Esophagus mucosa (tissue), 1 donor: ENCODE measurements at regions not wholly inside any gene's neighbourhood (a gene's known extent, or its start where the extent isn't known, plus 50 kb on each side); places are given as distances from the start of the nearest gene placed in this dataset.
A peak's percentile ranks its signal among the peaks of the same experiment; 100 is the strongest.
"Not testable (repeated sequence)": the region's sequence is repeated elsewhere in the genome, so short reads cannot be mapped to it uniquely, and the experiment has no call there.

Source experiments
- ATAC-seq: fragments of 200-7000 bp; cut with Tn5 transposase; one replicate; pipeline ENCODE4 v1.9.1; 2020
- donor health status: DM: yes; HTN: yes; CAD: no.

DNA sequence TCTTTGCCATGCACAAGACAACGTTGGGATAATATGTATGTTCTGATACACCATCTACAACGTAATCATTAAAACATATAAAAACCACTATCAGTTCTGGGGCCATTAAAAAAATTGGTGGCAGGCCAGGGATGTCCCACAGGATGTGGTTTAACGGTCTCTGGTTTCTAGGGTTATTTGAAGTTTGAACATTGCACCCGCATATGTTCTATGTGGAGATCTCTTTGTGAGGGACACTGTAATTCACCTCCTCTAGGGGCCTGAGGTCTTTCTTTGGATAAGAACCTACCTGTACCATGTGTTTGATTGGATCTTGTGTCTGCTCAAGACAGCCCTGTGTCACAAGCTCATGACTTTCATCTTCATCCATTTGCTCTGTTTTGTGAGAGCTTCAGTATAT is 73.2 kb downstream of the GGTLC2 start:
- no peak for ATAC-seq

DNA sequence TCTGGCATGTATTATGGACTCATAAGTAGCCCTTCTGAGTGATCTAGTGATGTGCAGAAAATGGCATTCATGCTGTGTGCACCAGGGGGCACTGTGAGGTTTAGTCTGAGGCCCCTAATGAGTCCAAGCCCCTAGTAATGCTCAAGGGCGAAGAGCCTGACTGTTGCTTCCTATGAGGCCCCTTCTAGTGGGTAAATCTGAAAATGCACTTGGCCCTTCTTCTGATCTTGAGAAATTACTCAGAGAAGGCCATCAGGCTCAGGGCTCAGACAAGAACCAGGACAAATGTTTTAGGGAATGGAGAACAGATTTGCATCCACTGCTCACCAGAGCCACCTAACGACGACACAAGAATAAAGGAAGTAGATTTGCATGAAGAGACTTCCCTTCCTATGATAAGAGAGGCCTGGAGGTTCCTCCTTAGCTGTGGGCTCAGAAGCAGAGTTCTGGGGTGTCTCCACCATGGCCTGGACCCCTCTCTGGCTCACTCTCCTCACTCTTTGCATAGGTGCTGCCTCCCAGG is 75.8 kb downstream of the GGTLC2 start:
- ATAC-seq = peak; percentile 51

DNA sequence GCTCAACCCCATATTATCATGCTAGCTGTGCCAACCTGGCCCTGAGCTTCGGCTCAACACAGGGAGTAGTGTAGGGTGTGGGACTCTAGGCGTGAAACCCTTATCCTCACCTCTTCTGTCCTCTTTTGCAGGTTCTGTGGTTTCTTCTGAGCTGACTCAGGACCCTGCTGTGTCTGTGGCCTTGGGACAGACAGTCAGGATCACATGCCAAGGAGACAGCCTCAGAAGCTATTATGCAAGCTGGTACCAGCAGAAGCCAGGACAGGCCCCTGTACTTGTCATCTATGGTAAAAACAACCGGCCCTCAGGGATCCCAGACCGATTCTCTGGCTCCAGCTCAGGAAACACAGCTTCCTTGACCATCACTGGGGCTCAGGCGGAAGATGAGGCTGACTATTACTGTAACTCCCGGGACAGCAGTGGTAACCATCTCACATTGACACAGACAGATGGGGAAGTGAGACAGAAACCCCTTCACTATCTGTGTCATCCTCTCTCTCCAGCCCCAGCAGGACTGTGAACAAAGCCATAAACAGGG is 76.4 kb downstream of the GGTLC2 start:
- peak; percentile 47 for ATAC-seq

DNA sequence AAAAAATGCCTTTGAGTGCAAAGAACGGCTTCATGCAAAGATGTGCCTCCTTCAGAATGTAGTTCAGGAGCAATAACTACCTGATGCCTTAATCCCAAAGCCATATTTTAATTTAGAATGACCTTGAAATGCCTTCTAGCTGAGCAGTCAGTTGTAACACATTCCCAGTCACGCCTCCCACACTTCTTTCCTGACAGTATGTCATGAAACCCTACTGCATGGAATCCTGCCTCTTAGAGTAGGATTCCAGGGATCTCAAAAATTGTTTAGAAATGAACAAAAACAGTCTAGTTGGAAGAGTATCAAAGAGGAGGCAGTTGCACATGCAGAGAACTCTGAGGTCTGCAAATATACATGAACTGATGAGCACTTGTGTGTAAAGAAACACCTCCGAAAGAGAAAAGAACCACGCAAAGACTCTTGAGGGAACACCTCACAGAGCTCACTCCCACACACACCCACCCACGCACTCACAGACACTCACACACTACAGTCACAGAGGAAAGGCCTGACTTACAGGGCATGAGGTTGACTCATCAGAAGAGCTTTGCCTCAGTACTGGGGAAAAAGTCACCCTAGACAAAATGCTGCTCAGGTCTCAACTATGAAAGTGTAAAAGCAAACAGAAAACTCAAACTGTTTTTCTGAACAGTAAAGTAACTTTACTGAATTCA is 77.4 kb downstream of the GGTLC2 start:
- peak; percentile 74 for ATAC-seq

DNA sequence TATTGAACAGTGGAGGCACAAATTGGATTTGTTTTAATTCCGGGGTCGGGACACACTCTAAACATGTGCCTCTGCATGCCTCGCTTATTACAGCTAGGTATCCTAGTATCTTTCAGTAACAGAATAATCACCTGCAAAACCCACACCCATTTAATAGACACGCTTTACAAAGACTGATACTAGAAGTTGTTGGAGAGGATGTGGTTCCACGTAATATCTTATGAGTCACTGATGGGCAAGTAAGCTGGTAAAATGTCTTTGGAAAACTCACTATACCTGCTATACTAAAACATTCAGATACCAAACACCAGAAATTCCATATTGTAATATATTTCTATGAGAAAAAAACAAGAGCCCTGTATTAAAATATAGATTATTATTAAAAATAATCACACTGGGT is 84.0 kb downstream of the GGTLC2 start:
- ATAC-seq = no peak

DNA sequence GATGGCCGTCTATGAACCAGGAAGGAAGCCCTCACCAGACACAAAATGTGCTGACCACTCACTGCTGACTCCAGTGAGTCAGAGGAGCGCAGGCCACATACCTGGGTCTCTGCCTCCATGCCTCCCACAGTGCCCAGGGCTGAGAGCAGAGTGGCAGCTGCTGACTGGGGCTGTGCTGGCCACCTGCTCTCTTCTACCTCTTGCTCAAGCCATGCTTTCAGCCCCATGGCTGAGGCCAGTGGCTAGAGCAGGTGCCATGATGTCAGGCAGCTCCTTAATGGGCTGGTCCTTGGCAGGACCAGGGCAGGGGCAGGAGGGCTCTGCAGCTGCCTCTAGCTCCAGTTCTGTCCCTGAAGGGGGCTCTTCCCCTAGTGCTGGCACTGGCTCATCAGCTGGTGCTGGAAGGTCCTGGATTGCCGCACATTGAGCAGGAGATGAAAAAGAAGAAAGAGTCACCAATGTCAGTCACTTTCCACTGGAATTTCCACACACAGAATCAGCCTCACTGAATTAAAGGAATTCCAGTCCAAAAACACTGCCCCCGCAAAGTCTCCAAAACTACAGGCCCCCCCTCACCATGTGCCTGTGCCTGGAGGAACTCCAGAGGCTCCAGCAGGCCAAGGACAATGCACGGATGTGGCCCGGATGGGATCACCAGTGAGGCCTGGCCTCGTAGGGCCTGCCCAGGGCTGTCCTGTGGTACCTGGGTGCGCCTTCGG is 86.4 kb downstream of the GGTLC2 start:
- ATAC-seq = peak; percentile 22

DNA sequence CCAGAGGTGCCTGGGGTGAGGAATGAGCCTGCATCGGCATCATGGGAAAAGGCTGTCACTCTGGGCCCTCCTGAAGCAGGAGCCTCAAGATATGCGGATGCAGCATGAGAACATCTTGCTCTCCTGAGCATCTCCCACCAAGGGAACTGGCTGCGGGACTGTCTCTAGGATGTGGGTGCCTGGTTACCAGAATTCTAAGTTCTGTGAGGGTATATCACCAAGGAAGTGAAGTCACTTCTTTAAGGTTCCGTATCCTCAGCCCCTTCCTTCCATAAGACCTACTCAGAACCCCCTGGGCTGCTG is 86.9 kb downstream of the GGTLC2 start:
- ATAC-seq = no peak

DNA sequence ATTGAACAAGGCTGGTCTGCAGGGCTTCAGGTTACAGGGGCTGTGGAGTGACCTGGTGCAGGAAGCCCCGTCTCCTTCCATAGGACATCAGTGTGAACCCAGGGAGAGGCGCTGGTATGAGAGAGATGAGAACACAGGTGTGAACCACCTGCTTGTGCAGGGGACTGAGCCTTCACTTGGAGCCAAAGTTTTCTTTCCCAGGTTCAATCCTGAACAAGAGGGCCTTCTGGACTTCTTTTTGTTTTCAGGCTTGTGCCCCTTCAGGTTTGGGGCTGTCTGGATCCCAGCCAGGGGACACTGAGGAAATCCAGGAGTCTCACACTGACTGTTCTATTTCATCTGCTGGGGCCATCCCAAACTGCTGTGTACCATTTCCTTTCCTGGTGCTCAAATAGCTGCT is 88.6 kb downstream of the GGTLC2 start:
- not testable (repeated sequence) for ATAC-seq

DNA sequence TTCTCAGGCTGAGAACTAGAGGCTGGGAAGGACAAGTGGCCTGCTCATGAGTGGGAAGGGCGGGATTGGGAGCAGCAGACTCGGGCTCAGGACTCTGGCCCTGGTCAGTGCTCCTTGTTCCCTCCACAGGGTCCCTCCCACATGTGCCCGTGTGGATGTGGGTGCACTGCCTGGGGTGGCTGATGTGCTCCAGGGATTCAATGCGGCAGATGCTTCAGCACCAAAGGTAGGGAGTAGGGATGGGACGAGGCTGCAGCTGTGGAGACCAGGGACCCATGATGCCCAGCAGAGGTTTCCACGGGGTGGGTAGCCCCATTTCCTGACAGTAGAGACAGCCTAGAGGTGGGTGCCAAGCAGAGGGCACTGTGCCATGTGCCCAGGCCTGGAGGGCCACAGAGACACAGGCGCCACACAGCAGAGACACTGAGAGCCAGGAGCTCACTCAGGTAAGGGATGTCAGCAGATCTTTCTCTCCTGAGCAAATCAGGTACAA is 89.5 kb downstream of the GGTLC2 start:
- no peak for ATAC-seq

DNA sequence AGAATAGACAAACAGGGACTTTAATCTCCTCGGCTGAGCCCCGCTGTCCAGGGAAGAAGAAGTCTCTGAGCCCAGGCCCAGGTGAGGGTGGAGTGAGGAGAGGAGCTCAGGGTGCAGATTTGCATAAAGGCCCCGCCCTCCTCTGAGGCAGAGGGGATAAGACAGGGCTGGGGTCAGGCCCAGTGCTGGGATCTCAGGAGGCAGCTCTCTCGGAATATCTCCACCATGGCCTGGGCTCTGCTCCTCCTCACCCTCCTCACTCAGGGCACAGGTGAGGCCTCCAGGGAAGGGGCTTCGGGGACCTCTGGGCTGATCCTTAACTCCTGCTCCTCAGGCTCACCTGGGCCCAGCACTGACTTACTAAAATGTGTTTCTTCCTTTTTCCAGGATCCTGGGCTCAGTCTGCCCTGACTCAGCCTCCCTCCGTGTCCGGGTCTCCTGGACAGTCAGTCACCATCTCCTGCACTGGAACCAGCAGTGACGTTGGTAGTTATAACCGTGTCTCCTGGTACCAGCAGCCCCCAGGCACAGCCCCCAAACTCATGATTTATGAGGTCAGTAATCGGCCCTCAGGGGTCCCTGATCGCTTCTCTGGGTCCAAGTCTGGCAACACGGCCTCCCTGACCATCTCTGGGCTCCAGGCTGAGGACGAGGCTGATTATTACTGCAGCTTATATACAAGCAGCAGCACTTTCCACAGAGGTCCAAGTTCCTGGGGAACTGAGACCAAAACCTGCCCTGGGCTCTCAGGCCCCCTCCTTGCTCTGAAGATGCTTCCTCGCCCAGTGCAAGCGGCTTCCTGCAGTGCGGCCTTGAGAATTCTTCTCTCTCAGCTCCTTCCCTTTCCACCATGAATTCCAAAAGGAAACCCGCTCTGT is 90.2 kb downstream of the GGTLC2 start:
- not testable (repeated sequence) for ATAC-seq

DNA sequence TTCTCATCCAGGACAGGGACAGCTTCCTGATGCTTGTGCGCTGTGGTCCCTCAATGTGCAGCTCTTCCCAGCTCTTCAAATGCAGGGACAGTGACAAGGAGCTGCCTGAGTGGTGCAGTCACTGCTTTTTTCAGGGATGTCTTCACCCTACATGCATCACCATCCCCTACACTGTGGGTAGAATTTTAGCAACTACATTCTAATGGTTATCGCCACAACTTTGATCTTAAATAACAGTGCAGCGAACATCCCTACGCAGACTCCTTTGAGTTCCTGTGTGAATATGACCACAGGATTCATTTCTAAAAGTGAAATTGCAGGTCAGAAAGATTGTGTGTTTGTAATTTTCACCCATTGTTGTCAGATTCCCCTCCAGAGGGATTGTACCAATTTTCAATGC is 90.9 kb downstream of the GGTLC2 start:
- ATAC-seq = not testable (repeated sequence)

DNA sequence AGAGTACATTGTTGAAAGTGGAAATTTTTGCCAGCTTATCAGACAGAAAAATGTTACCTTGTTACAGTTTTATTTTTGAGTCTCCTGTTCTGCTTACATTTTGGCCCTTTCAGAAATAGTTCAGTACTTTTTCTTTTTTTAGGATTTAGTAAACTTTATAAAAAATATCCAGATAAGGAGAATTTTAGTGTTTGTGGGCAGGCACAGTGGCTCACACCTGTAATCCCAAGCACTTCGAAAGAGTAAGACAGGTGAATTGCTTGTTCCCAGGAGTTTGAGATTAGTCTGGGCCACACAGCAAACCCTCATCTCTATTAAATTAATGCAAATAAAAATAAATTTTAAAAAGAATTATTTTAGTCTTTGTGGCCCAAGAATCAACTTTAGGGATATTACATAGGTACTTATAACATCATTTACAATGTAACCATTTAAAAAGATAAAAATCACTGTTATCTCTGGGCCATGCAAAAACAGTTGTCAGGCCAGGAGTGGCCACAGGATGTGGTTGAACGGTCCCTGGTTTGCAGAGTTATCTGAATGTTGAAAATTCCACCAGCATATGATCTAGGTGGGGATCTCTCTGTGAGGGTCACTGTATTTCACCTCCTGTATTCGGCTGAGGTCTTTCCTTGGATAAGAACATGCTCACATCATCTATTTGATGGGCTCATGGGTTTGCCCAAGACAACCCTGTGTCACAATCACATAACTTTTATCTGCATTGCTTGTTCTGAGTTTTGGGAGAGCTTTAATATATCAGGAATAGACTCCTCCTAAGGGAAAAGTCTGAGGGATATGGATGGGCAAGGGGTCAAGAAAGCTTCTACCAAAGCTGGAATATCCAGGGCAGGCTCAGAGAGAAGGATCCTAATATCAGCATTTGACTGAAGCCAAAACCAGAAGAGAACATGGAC is 91.5 kb downstream of the GGTLC2 start:
- no peak for ATAC-seq

DNA sequence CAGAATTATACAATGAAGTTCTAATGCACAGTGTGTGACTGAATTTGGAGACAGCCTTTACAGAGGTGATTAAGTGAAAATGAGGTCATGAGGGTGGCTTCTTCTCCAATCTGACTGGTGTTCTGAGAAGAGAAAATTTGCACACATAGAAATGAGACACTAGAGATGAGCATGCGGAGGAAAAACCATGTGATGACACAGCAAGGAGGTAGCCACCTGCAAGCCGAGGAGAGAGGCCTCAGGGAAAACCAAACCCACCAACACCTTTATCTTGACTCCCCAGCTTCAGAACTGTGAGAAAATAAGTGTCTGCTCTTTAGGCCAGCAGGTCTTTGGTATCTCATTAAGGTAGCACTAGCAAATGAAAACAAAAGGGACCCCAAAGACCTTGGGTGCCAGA is 93.2 kb downstream of the GGTLC2 start:
- ATAC-seq = no peak

DNA sequence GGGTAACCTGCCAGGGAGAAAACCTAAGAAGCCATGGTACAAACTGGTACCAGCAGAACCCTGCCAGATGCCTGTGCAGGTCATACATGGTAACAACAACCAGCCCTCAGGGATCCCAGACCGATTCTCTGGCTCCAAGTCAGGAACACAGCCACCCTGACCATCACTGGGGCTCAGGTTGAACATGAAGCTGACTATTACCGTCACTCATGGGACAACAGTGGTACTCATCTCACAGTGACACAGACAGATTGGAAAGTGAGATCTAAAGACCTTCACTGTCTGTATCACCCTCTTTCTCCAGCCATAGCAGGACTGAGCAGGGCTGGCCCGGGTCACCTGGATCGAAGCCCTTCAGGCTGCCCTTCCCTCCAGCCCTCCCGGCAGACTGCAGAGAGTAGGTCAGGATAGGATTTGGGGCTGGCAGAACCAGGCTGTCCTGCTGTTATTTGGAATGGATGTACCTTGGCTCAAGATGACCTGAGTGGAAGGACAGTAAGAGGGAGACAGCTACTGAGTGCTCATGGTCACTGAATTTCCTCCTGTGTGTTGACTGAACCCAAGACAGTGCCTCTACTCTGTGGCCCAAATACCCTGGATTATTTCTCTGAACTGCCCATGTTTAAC is 94.7 kb downstream of the GGTLC2 start:
- no peak for ATAC-seq

DNA sequence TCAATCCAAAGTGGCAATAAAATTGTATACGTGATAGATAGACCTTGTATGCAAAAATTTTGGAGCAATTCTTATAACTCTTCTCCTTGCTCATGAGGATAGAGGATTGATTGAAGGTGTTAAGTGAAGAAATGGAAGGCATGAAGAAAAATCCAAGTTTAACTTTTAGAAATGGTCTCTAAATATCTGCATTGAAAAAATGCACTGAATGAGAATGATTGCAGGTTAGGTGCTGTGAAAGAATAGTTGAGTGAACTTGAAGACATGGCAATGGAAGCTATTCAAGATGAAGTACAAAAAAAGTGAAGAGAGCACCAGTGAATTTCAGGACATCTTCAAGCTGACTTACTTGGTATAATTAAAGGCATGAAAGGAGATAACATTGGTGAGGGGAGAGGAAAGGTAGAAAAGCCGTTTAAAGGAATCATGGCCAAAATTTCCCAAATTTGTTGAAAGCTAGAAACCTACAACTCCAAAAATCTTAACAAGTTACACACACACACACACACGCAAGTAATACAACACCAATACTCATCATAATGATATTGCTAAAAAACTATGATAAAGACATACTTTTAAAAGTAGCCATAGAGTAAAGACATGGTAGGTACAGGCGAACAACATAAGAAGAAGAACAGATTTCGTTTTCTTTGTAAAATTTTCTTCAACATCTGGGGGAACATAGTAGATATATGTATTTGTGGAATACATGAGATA is 96.3 kb downstream of the GGTLC2 start:
- no peak for ATAC-seq

DNA sequence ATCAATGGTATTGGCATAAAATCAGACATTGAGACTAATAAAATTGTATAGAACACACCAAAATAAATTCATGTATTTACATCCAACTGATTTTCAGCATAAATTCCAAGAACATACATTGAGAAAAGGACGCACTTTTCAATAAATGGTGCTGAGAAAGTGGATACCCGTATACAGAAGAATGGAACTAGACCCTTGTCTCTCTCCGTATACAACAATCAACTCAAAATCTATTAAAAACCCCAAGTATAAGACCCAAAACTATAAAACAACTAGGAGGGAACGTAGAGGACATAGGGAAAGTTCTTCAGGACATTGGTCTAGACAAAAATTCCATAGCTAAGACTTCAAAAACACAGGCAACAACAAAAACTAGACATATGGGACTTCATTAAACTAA is 97.4 kb downstream of the GGTLC2 start:
- no peak for ATAC-seq

DNA sequence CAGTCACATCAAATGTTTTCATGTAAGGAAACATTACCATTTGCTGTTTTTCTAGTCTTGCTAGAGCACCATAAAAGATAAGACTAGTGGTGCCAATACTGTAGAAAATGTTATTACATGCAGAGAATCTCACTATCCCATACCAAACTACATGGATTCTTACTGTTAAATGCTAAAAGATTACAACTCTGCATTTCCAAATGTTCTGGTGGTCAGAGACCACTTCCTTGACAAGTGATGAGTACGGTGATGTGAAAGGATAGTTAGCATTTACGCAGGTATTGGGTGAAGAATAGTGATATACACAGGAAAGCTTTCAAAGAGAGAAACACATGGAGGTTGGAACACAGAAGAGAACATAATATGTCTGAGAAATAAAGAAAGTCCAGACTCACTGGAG is 98.2 kb downstream of the GGTLC2 start:
- ATAC-seq = no peak

DNA sequence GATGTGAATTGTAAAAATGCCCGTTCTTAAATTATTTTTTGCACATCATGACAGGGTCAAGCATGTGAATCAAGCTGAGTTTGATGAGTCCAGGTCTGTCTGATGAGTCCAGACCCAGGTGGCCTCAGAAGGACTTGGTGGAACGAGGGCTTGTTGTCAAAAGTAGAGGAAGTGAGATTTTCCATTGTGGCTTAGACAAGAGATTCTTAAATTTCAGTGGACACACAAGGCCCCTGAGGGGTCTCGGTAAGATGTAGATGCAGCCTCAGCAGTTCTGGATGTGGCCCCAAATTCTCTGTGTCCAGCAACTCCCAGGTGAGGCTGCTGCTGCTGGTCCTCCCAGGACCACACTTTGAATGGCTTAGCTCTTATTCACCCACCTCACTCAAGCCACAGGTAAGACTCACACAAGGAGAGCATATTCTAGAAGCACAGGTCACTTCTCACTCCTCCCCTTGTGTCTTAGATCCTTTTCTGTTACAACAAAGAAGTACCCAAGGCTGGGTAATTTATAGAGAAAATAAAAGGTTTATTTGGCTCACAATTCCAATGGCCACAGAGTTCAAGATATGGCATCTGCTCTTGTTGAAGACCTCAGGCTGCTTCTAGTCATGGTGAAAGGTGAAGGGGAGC is 98.8 kb downstream of the GGTLC2 start:
- ATAC-seq = no peak

DNA sequence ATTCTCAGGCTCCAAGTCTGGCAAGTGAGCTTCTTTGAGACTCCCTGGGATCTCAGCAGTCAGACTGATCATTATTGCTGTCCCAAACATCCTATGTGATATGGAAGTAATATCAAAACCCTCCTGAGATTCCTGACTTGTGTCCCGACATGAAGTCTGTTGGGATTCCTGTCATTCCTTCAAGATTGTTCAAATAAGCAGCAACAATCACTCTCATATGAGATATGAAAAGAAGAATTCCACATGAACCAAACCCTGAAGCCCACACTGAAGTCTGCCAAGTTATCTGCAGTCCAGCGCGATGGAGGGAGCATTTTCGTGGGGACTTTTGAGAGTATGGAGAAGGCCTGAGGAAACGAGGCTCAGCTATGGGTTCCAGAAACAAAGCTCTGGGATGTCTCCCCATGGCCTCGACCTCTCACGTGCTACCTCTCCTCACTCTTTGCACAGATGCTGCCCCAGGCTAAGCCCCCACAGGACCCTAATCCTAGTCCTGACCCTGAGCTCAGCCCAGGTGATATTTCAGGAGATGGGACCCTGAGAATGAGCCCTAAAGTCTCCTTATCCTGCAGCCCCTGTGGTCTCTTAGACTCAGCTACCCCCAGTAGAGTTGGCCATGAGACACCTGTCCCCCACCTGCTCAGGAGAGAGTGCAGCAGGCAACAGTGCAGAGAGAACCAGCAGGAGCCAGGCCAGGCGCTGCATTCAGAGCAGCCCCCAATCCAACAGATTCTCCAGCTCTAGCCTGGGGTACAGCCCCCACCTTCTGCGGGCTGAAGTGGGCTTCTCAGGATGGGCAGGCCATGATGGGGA is 100.2 kb downstream of the GGTLC2 start:
- ATAC-seq = no peak
